ENCODE measurements at regions not wholly inside any gene's neighbourhood (a gene's known extent, or its start where the extent isn't known, plus 50 kb on each side); places are given as distances from the start of the nearest gene placed in this dataset.

- DNase-seq: no peak
Measured at GRCh38 chr9:19732441-19732951, 56.3 kb downstream of the SLC24A2 start.

GRCh38 chr9:19728101-19728500, 60.7 kb downstream of the SLC24A2 start:
- DNase-seq: no peak

GRCh38 chr9:19725970-19726369, 62.9 kb downstream of the SLC24A2 start:
- no peak for DNase-seq

GRCh38 chr9:19720377-19720776, 68.5 kb downstream of the SLC24A2 start:
- DNase-seq: no peak

- DNase-seq: no peak
Measured at GRCh38 chr9:19703702-19704101, 85.1 kb downstream of the SLC24A2 start.

GRCh38 chr9:19701991-19702390, 86.8 kb downstream of the SLC24A2 start:
- no peak for DNase-seq

GRCh38 chr9:19701274-19701673, 87.6 kb downstream of the SLC24A2 start:
- DNase-seq: no peak

GRCh38 chr9:19700699-19701098, 88.1 kb downstream of the SLC24A2 start:
- DNase-seq: no peak

- DNase-seq: no peak
Measured at GRCh38 chr9:19699756-19700155, 89.1 kb downstream of the SLC24A2 start.

- DNase-seq: no peak
Measured at GRCh38 chr9:19698960-19699359, 89.9 kb downstream of the SLC24A2 start.

GRCh38 chr9:19694601-19695000, 94.2 kb downstream of the SLC24A2 start:
- no peak for DNase-seq

- DNase-seq: no peak
Measured at GRCh38 chr9:19690128-19690527, 98.7 kb downstream of the SLC24A2 start.

GRCh38 chr9:19689328-19690101, 99.3 kb downstream of the SLC24A2 start:
- no peak for DNase-seq

- no peak for DNase-seq
Measured at GRCh38 chr9:19683715-19684114, 105.1 kb downstream of the SLC24A2 start.

GRCh38 chr9:19682397-19682796, 106.4 kb downstream of the SLC24A2 start:
- DNase-seq: no peak

GRCh38 chr9:19681846-19682245, 107.0 kb downstream of the SLC24A2 start:
- DNase-seq: no peak

- no peak for DNase-seq
Measured at GRCh38 chr9:19677924-19678323, 110.9 kb downstream of the SLC24A2 start.

GRCh38 chr9:19675492-19675891, 113.3 kb downstream of the SLC24A2 start:
- no peak for DNase-seq

GRCh38 chr9:19666575-19666974, 122.3 kb downstream of the SLC24A2 start:
- no peak for DNase-seq

GRCh38 chr9:19665146-19665863, 123.5 kb downstream of the SLC24A2 start:
- no peak for DNase-seq

- DNase-seq: no peak
Measured at GRCh38 chr9:19663570-19663969, 125.3 kb downstream of the SLC24A2 start.

- no peak for DNase-seq
Measured at GRCh38 chr9:19662213-19662612, 126.6 kb downstream of the SLC24A2 start.

- no peak for DNase-seq
Measured at GRCh38 chr9:19660019-19660418, 128.8 kb downstream of the SLC24A2 start.

- DNase-seq: no peak
Measured at GRCh38 chr9:19656704-19657103, 132.1 kb downstream of the SLC24A2 start.
